Transverse colon (tissue), 4 donors: ENCODE measurements at regions not wholly inside any gene's neighbourhood (a gene's known extent, or its start where the extent isn't known, plus 50 kb on each side); places are given as distances from the start of the nearest gene placed in this dataset.

Experiments used
- CTCF ChIP-seq, 5 experiments: fragments of 200-600 bp in 3 of 5; fragments of 450-650 bp in 2 of 5; sonication (generic) in 3 of 5; IDR thresholded peaks; 1 replicate in 2 of 5; 2 replicates in 3 of 5; pipeline ENCODE4 v1.5.1; 2016 to 2017; ENCODE audit warnings: antibody characterized with exemption in 5 of 5, inconsistent platforms in 3 of 5, mild to moderate bottlenecking in 2 of 5, moderate library complexity in 1 of 5
- EP300 ChIP-seq: sonication (generic); formaldehyde crosslinking; IDR thresholded peaks from one replicate; pipeline ENCODE4 v1.6.1; 2017; ENCODE audit warnings: antibody characterized with exemption, low read depth
- POLR2A ChIP-seq: fragments of 450-650 bp; IDR thresholded peaks from one replicate; pipeline ENCODE4 v1.6.1; 2016; ENCODE audit warnings: antibody characterized with exemption, mild to moderate bottlenecking, moderate library complexity
- POLR2AphosphoS5 ChIP-seq, 3 donors: sonication (generic); formaldehyde crosslinking; IDR thresholded peaks; one replicate each; pipeline ENCODE4 v1.6.1; 2016; ENCODE audit warnings: antibody characterized with exemption in 3 of 3

- TF ChIP-seq POLR2A (no peak), CTCF (IDR thresholded peaks at IDR 0.05) (no peak), POLR2AphosphoS5 (IDR thresholded peaks at IDR 0.05) (no peak), EP300 (no peak)
These were observed 536.7 kb upstream of the HTR2A start for GRCh38 chr13:47433461-47434005.
